Ishikawa (cell line): ENCODE measurements at regions not wholly inside any gene's neighbourhood (a gene's known extent, or its start where the extent isn't known, plus 50 kb on each side); places are given as distances from the start of the nearest gene placed in this dataset.

Experiments used
- NFIC ChIP-seq: IDR thresholded peaks from 2 replicates; pipeline ENCODE4 v1.6.1; 2012
- RAD21 ChIP-seq: IDR thresholded peaks from 2 replicates; pipeline ENCODE4 v1.6.1; 2012; ENCODE audit warnings: low read depth
- ZBTB7A ChIP-seq: IDR thresholded peaks from 2 replicates; pipeline ENCODE4 v1.6.1; 2012; ENCODE audit warnings: low read depth
- TF ChIP-seq, protein P1 (sequence below): IDR thresholded peaks from 2 replicates; pipeline ENCODE4 v1.6.1; 2012

DNA sequence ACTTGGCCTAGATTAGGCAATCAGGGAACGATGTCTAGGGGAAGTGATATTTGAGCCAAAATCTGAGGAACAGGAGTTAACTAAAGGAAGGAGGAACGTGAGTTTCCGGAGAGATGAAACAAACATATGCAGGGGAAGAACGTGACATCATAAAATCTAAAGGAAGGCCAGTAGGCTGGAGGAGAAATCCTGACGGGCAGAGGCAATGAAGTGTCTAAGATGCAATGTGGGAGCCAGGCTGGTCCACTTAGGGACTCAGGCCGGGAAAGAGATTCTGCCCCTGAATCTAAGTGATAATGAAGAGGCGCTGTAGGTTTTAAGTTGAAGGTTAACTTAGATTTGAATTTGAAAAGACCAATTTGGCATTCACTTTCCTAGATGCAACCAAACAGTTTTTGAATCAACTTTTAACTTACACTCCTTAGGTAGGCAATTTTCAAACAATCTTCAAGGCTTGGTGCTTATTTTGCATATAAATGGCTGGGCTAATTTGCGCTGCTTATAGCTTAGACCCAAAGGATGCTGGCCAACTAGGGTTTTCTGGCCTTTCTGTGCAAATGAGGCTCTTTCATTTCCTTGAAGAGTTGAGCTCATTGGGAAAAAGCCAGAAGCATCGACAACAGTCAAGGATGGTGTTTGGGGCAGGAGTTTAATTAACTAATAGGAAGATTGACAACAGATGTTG is 221.7 kb downstream of the SOX11 start:
- no peak for TF ChIP-seq ZBTB7A
- no peak for TF ChIP-seq NFIC
- TF ChIP-seq, protein P1, sequence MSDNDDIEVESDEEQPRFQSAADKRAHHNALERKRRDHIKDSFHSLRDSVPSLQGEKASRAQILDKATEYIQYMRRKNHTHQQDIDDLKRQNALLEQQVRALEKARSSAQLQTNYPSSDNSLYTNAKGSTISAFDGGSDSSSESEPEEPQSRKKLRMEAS: no peak
- TF ChIP-seq RAD21: no peak
